Stimulated activated CD8-positive, alpha-beta memory T cell treated with anti-CD3 and anti-CD28 coated beads, Interleukin-12 subunit alpha, Interleukin-12 subunit beta, amount 100 ng/mL, for 1 hour (primary cell): ENCODE measurements at regions not wholly inside any gene's neighbourhood (a gene's known extent, or its start where the extent isn't known, plus 50 kb on each side); places are given as distances from the start of the nearest gene placed in this dataset.
A peak's percentile ranks its signal among the peaks of the same experiment; 100 is the strongest.

Experiments
- DNase-seq: peaks from one replicate; pipeline ENCODE4 v3.0.0-alpha.2; 2020; ENCODE audit warnings: low read depth

GRCh38 chr15:98025237-98025636, 64.7 kb downstream of the ARRDC4 start:
- DNase-seq: no peak

- no peak for DNase-seq
Observed at GRCh38 chr15:98034731-98035130, 74.2 kb downstream of the ARRDC4 start.

GRCh38 chr15:98035134-98035533, 74.6 kb downstream of the ARRDC4 start:
- no peak for DNase-seq

- no peak for DNase-seq
Observed at GRCh38 chr15:98035577-98036010, 75.1 kb downstream of the ARRDC4 start.

- DNase-seq: no peak
Observed at GRCh38 chr15:98039596-98039995, 79.1 kb downstream of the ARRDC4 start.

GRCh38 chr15:98040146-98040545, 79.6 kb downstream of the ARRDC4 start:
- no peak for DNase-seq

- DNase-seq: no peak
Observed at GRCh38 chr15:98043160-98044014, 82.9 kb downstream of the ARRDC4 start.

GRCh38 chr15:98051734-98052133, 91.2 kb downstream of the ARRDC4 start:
- DNase-seq: no peak

GRCh38 chr15:98057453-98057852, 97.0 kb downstream of the ARRDC4 start:
- DNase-seq: no peak

GRCh38 chr15:98062869-98063268, 102.4 kb downstream of the ARRDC4 start:
- DNase-seq: no peak

GRCh38 chr15:98063315-98063714, 102.8 kb downstream of the ARRDC4 start:
- DNase-seq: no peak

- DNase-seq: no peak
Observed at GRCh38 chr15:98063871-98064270, 103.4 kb downstream of the ARRDC4 start.

- DNase-seq: no peak
Observed at GRCh38 chr15:98067339-98067738, 106.8 kb downstream of the ARRDC4 start.

- DNase-seq: no peak
Observed at GRCh38 chr15:98069256-98069655, 108.8 kb downstream of the ARRDC4 start.

GRCh38 chr15:98070137-98070536, 109.6 kb downstream of the ARRDC4 start:
- DNase-seq: no peak

GRCh38 chr15:98071786-98072185, 111.3 kb downstream of the ARRDC4 start:
- no peak for DNase-seq

- DNase-seq: no peak
Observed at GRCh38 chr15:98075441-98075840, 114.9 kb downstream of the ARRDC4 start.

- DNase-seq: no peak
Observed at GRCh38 chr15:98076021-98076816, 115.7 kb downstream of the ARRDC4 start.

GRCh38 chr15:98077186-98077585, 116.7 kb downstream of the ARRDC4 start:
- DNase-seq: no peak

- no peak for DNase-seq
Observed at GRCh38 chr15:98080791-98081190, 120.3 kb downstream of the ARRDC4 start.

- no peak for DNase-seq
Observed at GRCh38 chr15:98083203-98083910, 122.9 kb downstream of the ARRDC4 start.

- DNase-seq: peak; percentile 12
Observed at GRCh38 chr15:98085003-98085639, 124.6 kb downstream of the ARRDC4 start.
